GM23338 (cell line): ENCODE measurements at regions not wholly inside any gene's neighbourhood (a gene's known extent, or its start where the extent isn't known, plus 50 kb on each side); places are given as distances from the start of the nearest gene placed in this dataset.

Source experiments
- CREB1 ChIP-seq: fragments of 250-450 bp; sonication (Bioruptor Pico); IDR thresholded peaks from 2 replicates; pipeline ENCODE4 v1.5.0; 2020; ENCODE audit warnings: low read depth, mild to moderate bottlenecking, moderate library complexity
- CTCF ChIP-seq, 2 experiments: fragments of 200-600 bp in 1 of 2; sonication (generic) in 1 of 2; conservative IDR thresholded peaks; 2 replicates each; pipeline versions ENCODE4 v1.5.1 to v1.6.1; 2016 to 2017; ENCODE audit warnings: antibody characterized with exemption in 2 of 2, low read depth in 2 of 2, mild to moderate bottlenecking in 2 of 2, moderate library complexity in 1 of 2
- ETS1 ChIP-seq: IDR thresholded peaks from 2 replicates; pipeline ENCODE4 v1.6.1; 2016; ENCODE audit warnings: antibody characterized with exemption
- EZH2 ChIP-seq: fragments of 200-600 bp; sonication (generic); IDR thresholded peaks from one replicate; pipeline ENCODE4 v1.8.0; 2017; ENCODE audit warnings: antibody characterized with exemption, mild to moderate bottlenecking, low read depth; ENCODE audit not compliant: unreplicated experiment
- EZH2phosphoT487 ChIP-seq: fragments of 200-600 bp; sonication (generic); IDR thresholded peaks from one replicate; pipeline ENCODE4 v1.8.1; 2018; ENCODE audit warnings: antibody characterized with exemption; ENCODE audit not compliant: unreplicated experiment
- JUNB ChIP-seq: IDR thresholded peaks from one replicate; pipeline ENCODE4 v1.6.1; 2016; ENCODE audit warnings: antibody characterized with exemption; ENCODE audit not compliant: unreplicated experiment
- NANOG ChIP-seq: IDR thresholded peaks from 2 replicates; pipeline ENCODE4 v1.6.1; 2016; ENCODE audit warnings: antibody characterized with exemption, borderline replicate concordance
- POLR2AphosphoS5 ChIP-seq: IDR thresholded peaks from 2 replicates; pipeline ENCODE4 v1.6.1; 2016; ENCODE audit warnings: antibody characterized with exemption, low read depth
- REST ChIP-seq: IDR thresholded peaks from one replicate; pipeline ENCODE4 v1.6.1; 2018; ENCODE audit warnings: antibody characterized with exemption; ENCODE audit not compliant: unreplicated experiment
- STAT1 ChIP-seq: IDR thresholded peaks from one replicate; pipeline ENCODE4 v1.6.1; 2016; ENCODE audit warnings: antibody characterized with exemption; ENCODE audit not compliant: unreplicated experiment
- ZNF114 ChIP-seq: fragments of 250-450 bp; sonication (Bioruptor Pico); IDR thresholded peaks from 2 replicates; pipeline ENCODE4 v1.5.0; 2020; ENCODE audit warnings: mild to moderate bottlenecking, moderate library complexity
- ZNF331 ChIP-seq: fragments of 250-450 bp; sonication (Bioruptor Pico); IDR thresholded peaks from 2 replicates; pipeline ENCODE4 v1.5.0; 2020; ENCODE audit warnings: low read depth, mild to moderate bottlenecking, moderate library complexity
- ZNF462 ChIP-seq: fragments of 250-450 bp; sonication (Bioruptor Pico); IDR thresholded peaks from 2 replicates; pipeline ENCODE4 v1.5.0; 2020; ENCODE audit warnings: mild to moderate bottlenecking, moderate library complexity

GRCh38 chr17:33875973-33876372 lies 379.1 kb upstream of the CCL2 start:
- TF ChIP-seq NANOG: no peak
- no peak for TF ChIP-seq CTCF (conservative IDR thresholded peaks at IDR 0.05; ENCODE audit: low read depth in 2 of 2)
- no peak for TF ChIP-seq POLR2AphosphoS5
- no peak for TF ChIP-seq EZH2phosphoT487
- TF ChIP-seq CREB1 (CRISPR knock-in tag): no peak
- TF ChIP-seq STAT1: no peak
- TF ChIP-seq REST: no peak
- no peak for TF ChIP-seq EZH2
- TF ChIP-seq JUNB: no peak
- no peak for TF ChIP-seq ETS1
- no peak for TF ChIP-seq ZNF331 (CRISPR knock-in tag)
- no peak for TF ChIP-seq ZNF114 (CRISPR knock-in tag)
- no peak for TF ChIP-seq ZNF462 (CRISPR knock-in tag)
